Lower lobe of right lung (tissue), 2 donors: ENCODE measurements at regions not wholly inside any gene's neighbourhood (a gene's known extent, or its start where the extent isn't known, plus 50 kb on each side); places are given as distances from the start of the nearest gene placed in this dataset.

Source experiments
- ATAC-seq, 2 donors: fragments of 200-7000 bp; cut with Tn5 transposase; one replicate each; pipeline ENCODE4 v1.9.1; 2020 to 2022; ENCODE audit warnings: mild to moderate bottlenecking in 2 of 2, moderate library complexity in 2 of 2
- DNase-seq: peaks from one replicate; pipeline ENCODE4 v3.0.0-alpha.2; 2020
- H3K27ac ChIP-seq: fragments of 200-600 bp; one replicate; pipeline ENCODE4 v1.8.0; 2022
- H3K27me3 ChIP-seq: fragments of 200-600 bp; one replicate; pipeline ENCODE4 v1.8.0; 2022; ENCODE audit warnings: low read depth
- H3K36me3 ChIP-seq: fragments of 200-600 bp; one replicate; pipeline ENCODE4 v1.8.0; 2022; ENCODE audit warnings: mild to moderate bottlenecking
- H3K4me1 ChIP-seq: fragments of 200-600 bp; one replicate; pipeline ENCODE4 v1.8.0; 2022
- H3K4me3 ChIP-seq: fragments of 200-600 bp; one replicate; pipeline ENCODE4 v1.8.0; 2022; ENCODE audit warnings: mild to moderate bottlenecking
- H3K9me3 ChIP-seq: fragments of 200-600 bp; one replicate; pipeline ENCODE4 v1.8.0; 2022
- intact Hi-C: fragments of 100-400 bp; cut with DNase I; formaldehyde crosslinking; loops from one replicate; pipeline ENCODE4 v1.11.0; 2022
- TF ChIP-seq, protein P1 (sequence below): fragments of 200-600 bp; IDR thresholded peaks from one replicate; pipeline ENCODE4 v1.8.0; 2022; ENCODE audit warnings: antibody characterized with exemption, mild to moderate bottlenecking
- donor health status: DM: no; HTN: yes; CAD: no; lungs with severe emphysema.

DNA sequence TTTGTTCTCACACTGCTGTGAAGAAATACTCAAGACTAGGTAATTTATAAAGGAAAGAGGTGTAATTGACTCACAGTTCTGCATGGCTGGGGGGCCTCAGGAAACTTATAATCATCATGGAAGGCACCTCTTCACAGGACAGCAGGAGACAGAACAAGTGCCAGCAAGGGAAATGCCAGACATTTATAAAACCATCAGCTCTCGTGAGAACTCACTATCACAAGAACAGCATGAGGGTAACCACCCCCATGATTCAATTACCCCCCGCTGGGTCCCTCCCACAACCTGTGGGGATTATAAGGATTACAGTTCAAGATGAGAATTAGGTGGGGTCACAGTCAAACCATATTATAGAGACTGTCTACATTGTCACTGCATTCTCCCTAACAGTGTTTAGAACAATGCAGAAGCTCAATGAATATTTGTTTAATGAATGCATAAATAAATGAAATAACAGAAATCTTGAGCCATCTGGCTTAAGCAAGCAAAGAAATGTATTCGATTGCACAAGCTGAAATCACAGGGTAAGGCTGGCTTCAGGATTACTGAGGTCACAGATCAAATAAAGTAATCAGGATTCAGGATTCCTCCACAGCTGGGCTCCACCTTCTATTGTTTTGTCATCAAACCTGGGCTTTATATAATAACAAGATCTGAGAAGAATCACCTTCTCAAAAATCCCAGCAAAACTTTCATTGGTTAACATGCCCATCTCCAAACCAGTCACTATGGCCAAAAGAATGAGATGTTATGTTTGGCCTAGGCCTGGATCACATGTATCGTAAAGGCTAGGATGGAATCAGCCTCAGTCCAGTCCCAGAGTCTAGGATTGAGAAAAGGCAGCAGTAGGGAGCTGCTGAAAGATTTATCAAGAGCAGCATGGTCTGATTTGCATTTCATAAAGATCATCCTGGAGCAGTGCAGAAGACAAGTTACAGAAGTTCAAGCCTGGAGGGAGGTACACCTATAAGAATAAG lies 137.8 kb upstream of the UBASH3B start:
- ATAC-seq, result no peak

DNA sequence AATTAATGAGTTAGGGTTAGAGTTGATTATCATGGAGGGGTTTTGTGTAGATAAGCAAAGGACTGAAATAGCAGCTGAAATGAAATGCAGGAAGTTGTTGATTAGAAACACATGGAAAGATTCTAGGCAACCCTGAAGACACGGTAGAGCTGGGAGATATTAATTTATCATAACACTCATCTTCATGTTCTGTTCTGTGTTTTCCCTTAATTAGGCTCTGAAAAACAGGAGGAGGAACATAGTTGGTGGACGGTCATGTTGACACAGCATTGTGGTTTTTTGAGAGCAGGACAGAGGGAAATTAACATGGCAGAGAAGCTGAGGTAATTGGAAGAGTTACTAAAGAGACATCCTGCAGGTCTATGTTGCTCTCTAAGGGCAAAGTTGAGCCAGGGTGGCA lies 138.8 kb upstream of the UBASH3B start:
- H3K27me3 ChIP-seq, result no peaks in the 10 kb centered on the region
- H3K4me1 ChIP-seq, result no peaks in the 10 kb centered on the region

More for the DNA sequence above, 137.8 kb upstream of the UBASH3B start:
- Histone ChIP-seq H3K4me1 (no peaks in the 10 kb centered on the region), H3K9me3 (no peaks in the 10 kb centered on the region), H3K27me3 (no peaks in the 10 kb centered on the region), H3K4me3 (no peak overlapping the region), H3K27ac (no peak overlapping the region), H3K36me3 (no peaks in the 10 kb centered on the region)
- no peak for DNase-seq
- intact Hi-C loops, result no loop called here
- TF ChIP-seq, protein P1, sequence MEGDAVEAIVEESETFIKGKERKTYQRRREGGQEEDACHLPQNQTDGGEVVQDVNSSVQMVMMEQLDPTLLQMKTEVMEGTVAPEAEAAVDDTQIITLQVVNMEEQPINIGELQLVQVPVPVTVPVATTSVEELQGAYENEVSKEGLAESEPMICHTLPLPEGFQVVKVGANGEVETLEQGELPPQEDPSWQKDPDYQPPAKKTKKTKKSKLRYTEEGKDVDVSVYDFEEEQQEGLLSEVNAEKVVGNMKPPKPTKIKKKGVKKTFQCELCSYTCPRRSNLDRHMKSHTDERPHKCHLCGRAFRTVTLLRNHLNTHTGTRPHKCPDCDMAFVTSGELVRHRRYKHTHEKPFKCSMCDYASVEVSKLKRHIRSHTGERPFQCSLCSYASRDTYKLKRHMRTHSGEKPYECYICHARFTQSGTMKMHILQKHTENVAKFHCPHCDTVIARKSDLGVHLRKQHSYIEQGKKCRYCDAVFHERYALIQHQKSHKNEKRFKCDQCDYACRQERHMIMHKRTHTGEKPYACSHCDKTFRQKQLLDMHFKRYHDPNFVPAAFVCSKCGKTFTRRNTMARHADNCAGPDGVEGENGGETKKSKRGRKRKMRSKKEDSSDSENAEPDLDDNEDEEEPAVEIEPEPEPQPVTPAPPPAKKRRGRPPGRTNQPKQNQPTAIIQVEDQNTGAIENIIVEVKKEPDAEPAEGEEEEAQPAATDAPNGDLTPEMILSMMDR, result no peak

DNA sequence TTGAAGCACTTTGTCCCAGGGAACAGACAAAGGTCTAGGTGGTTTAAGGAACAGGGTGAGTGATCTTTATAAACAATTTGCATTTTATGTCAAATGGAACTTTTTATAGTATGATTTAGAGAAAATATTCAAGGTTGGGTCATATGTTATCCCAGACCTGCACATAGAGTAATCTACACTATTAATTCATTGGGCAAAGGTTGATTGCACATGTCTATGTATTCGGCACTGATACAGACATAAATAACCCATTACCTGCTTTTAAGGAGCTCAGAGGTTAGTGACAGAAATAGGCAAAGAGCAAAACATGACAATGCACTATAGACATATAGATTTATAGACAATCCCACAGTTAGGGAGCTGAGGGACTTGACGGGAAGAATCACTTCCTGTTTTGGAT lies 141.5 kb upstream of the UBASH3B start:
- intact Hi-C loops, result no loop called here
- TF ChIP-seq, protein P1, result no peak
- no peak overlapping the region for H3K4me3 ChIP-seq
- H3K27ac ChIP-seq, result no peak overlapping the region
- DNase-seq, result no peak
- no peak for ATAC-seq
- no peaks in the 10 kb centered on the region for H3K27me3 ChIP-seq
- no peaks in the 10 kb centered on the region for H3K36me3 ChIP-seq
- no peaks in the 10 kb centered on the region for H3K4me1 ChIP-seq
- no peaks in the 10 kb centered on the region for H3K9me3 ChIP-seq

More for the DNA sequence above, 138.8 kb upstream of the UBASH3B start:
- ATAC-seq (no peak), DNase-seq (no peak)
- Histone ChIP-seq H3K4me3 (no peak overlapping the region), H3K9me3 (no peaks in the 10 kb centered on the region), H3K27ac (no peak overlapping the region), H3K36me3 (no peaks in the 10 kb centered on the region)
- intact Hi-C loops, result no loop called here
- TF ChIP-seq, protein P1, result no peak

- intact Hi-C loops, result no loop called here
- no peak for DNase-seq
Measured at GRCh38 chr11:122513328-122513727, 142.2 kb upstream of the UBASH3B start.

DNA sequence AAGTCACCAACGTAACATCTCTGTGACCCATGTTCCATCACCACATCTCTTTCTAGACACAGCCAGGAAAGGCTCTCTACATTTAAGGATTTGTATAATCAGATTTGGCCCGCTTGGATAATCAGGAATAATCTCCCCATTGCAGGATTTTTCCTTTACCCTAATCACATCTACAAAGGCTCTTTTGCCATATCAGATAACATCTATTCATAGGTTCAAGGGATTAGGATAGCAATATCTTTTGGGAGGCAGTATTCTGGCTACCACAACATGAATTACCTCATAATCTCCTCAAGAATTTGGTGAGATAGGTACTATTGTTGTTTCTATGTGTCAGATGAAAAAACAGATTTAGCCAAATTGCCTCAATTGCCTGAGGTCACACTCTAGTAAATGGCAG lies 142.8 kb upstream of the UBASH3B start:
- no peaks in the 10 kb centered on the region for H3K4me1 ChIP-seq
- no peak overlapping the region for H3K4me3 ChIP-seq
- DNase-seq (no peak), ATAC-seq (no peak)
- no peaks in the 10 kb centered on the region for H3K9me3 ChIP-seq
- no peaks in the 10 kb centered on the region for H3K36me3 ChIP-seq
- no peak overlapping the region for H3K27ac ChIP-seq
- H3K27me3 ChIP-seq, result no peaks in the 10 kb centered on the region
- TF ChIP-seq, protein P1, result no peak
- intact Hi-C loops, result no loop called here

More at GRCh38 chr11:122513328-122513727, 142.2 kb upstream of the UBASH3B start:
- no peaks in the 10 kb centered on the region for H3K36me3 ChIP-seq
- H3K27ac ChIP-seq, result no peak overlapping the region
- ATAC-seq, result no peak
- TF ChIP-seq, protein P1, result no peak
- no peaks in the 10 kb centered on the region for H3K4me1 ChIP-seq
- no peaks in the 10 kb centered on the region for H3K9me3 ChIP-seq
- H3K27me3 ChIP-seq, result no peaks in the 10 kb centered on the region
- H3K4me3 ChIP-seq, result no peak overlapping the region
